Loucy (cell line): ENCODE measurements at regions not wholly inside any gene's neighbourhood (a gene's known extent, or its start where the extent isn't known, plus 50 kb on each side); places are given as distances from the start of the nearest gene placed in this dataset.

Experiments used
- H2AFZ ChIP-seq: fragments of 200-600 bp; sonication (generic); 2 replicates; pipeline ENCODE4 v1.6.0; 2016; ENCODE audit warnings: antibody characterized with exemption, mild to moderate bottlenecking, low read length, moderate library complexity
- H3F3A ChIP-seq: fragments of 200-600 bp; 2 replicates; pipeline ENCODE4 v1.6.0; 2016; ENCODE audit warnings: antibody characterized with exemption, low read depth, mild to moderate bottlenecking
- H3K27me3 ChIP-seq: fragments of 200-600 bp; sonication (generic); 2 replicates; pipeline ENCODE4 v1.6.1; 2014; ENCODE audit warnings: low read length, mild to moderate bottlenecking; ENCODE audit not compliant: insufficient read depth, poor library complexity, severe bottlenecking
- H3K36me3 ChIP-seq: fragments of 200-600 bp; sonication (generic); 2 replicates; pipeline ENCODE4 v1.6.1; 2016; ENCODE audit warnings: low read length; ENCODE audit not compliant: insufficient read depth
- H3K4me1 ChIP-seq: fragments of 200-600 bp; sonication (generic); 2 replicates; pipeline ENCODE4 v1.5.1; 2014; ENCODE audit warnings: low read length, mild to moderate bottlenecking; ENCODE audit not compliant: insufficient read depth, poor library complexity, severe bottlenecking
- H3K4me2 ChIP-seq: fragments of 200-600 bp; sonication (generic); 2 replicates; pipeline ENCODE4 v1.6.0; 2014; ENCODE audit warnings: antibody characterized with exemption, low read length, low read depth, mild to moderate bottlenecking; ENCODE audit not compliant: poor library complexity, severe bottlenecking
- H3K4me3 ChIP-seq: fragments of 200-600 bp; sonication (generic); 2 replicates; pipeline ENCODE4 v1.5.1; 2014; ENCODE audit warnings: low read length, mild to moderate bottlenecking, mixed read lengths; ENCODE audit not compliant: poor library complexity, severe bottlenecking
- H3K79me2 ChIP-seq: fragments of 200-600 bp; sonication (generic); 2 replicates; pipeline ENCODE4 v1.6.1; 2014; ENCODE audit warnings: low read length; ENCODE audit not compliant: insufficient read depth
- H3K9ac ChIP-seq: fragments of 200-600 bp; sonication (generic); 2 replicates; pipeline ENCODE4 v1.6.0; 2014; ENCODE audit warnings: mild to moderate bottlenecking, low read depth, low read length, moderate library complexity; ENCODE audit not compliant: poor library complexity, severe bottlenecking
- H3K9me2 ChIP-seq: fragments of 200-600 bp; sonication (generic); replicated peaks from 2 replicates; pipeline ENCODE4 v1.6.1; 2016; ENCODE audit warnings: low read depth, low read length, mixed read lengths
- H3K9me3 ChIP-seq: fragments of 200-600 bp; sonication (generic); 2 replicates; pipeline ENCODE4 v1.6.1; 2014; ENCODE audit warnings: mild to moderate bottlenecking, antibody characterized with exemption, low read length, low read depth; ENCODE audit not compliant: insufficient read depth
- H4K20me1 ChIP-seq: fragments of 200-600 bp; sonication (generic); 2 replicates; pipeline ENCODE4 v1.6.0; 2014; ENCODE audit warnings: antibody characterized with exemption, low read length, mild to moderate bottlenecking; ENCODE audit not compliant: insufficient read depth, poor library complexity, severe bottlenecking
- EZH2phosphoT487 ChIP-seq: fragments of 200-600 bp; IDR thresholded peaks from 2 replicates; pipeline ENCODE4 v1.6.1; 2018; ENCODE audit warnings: antibody characterized with exemption, mild to moderate bottlenecking, moderate library complexity, borderline replicate concordance
- TF ChIP-seq, protein P1 (sequence below): fragments of 200-600 bp; sonication (generic); conservative IDR thresholded peaks from 2 replicates; pipeline ENCODE4 v1.5.1; 2014; ENCODE audit warnings: mild to moderate bottlenecking, antibody characterized with exemption, low read length

DNA sequence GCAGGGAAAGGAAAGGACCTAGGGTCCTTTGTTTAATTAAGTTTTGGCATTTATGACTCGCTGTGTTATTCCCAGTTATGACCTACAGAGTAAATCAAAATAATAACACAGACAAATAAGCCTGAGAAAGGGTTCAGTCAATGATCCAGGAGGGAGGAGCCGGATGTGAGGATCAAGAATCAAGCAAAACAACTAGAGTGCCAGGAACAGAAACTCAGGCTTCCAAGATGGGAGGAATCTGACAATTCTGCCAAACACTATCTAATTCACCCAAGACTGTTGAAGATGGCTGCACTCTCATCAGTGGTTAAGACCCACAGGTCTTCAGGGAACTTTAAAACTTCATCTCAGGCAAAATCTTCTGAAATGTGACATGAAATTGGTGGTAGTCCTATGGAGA, 50.3 kb upstream of the PIP4K2A start:
- H3K4me1 ChIP-seq: no peaks in the 10 kb centered on the region
- H3K4me2 ChIP-seq: no peak overlapping the region
- H3K4me3 ChIP-seq: no peak overlapping the region
- no peaks in the 10 kb centered on the region for H3K79me2 ChIP-seq
- H2AFZ ChIP-seq: no peak overlapping the region
- H3K9me3 ChIP-seq: no peaks in the 10 kb centered on the region
- H3K9me2 ChIP-seq: no peaks in the 10 kb centered on the region
- TF ChIP-seq EZH2phosphoT487: no peak
- TF ChIP-seq, protein P1, sequence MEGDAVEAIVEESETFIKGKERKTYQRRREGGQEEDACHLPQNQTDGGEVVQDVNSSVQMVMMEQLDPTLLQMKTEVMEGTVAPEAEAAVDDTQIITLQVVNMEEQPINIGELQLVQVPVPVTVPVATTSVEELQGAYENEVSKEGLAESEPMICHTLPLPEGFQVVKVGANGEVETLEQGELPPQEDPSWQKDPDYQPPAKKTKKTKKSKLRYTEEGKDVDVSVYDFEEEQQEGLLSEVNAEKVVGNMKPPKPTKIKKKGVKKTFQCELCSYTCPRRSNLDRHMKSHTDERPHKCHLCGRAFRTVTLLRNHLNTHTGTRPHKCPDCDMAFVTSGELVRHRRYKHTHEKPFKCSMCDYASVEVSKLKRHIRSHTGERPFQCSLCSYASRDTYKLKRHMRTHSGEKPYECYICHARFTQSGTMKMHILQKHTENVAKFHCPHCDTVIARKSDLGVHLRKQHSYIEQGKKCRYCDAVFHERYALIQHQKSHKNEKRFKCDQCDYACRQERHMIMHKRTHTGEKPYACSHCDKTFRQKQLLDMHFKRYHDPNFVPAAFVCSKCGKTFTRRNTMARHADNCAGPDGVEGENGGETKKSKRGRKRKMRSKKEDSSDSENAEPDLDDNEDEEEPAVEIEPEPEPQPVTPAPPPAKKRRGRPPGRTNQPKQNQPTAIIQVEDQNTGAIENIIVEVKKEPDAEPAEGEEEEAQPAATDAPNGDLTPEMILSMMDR: no peak
- no peaks in the 10 kb centered on the region for H4K20me1 ChIP-seq
- H3K36me3 ChIP-seq: no peaks in the 10 kb centered on the region
- no peak overlapping the region for H3K9ac ChIP-seq
- no peaks in the 10 kb centered on the region for H3K27me3 ChIP-seq
- no peaks in the 10 kb centered on the region for H3F3A ChIP-seq
